ENCODE measurements at regions not wholly inside any gene's neighbourhood (a gene's known extent, or its start where the extent isn't known, plus 50 kb on each side); places are given as distances from the start of the nearest gene placed in this dataset.
"Not testable (repeated sequence)": the region's sequence is repeated elsewhere in the genome, so short reads cannot be mapped to it uniquely, and the experiment has no call there.

- not testable (repeated sequence) for DNase-seq (ENCODE audit: low spot score)
These were observed 248.3 kb downstream of the CDH7 start for GRCh38 chr18:65998971-65999700.

GRCh38 chr18:65995206-65995605, 244.4 kb downstream of the CDH7 start:
- no peak for DNase-seq (ENCODE audit: low spot score)

GRCh38 chr18:65994302-65994701, 243.5 kb downstream of the CDH7 start:
- DNase-seq (ENCODE audit: low spot score): no peak

GRCh38 chr18:65990944-65991708, 240.3 kb downstream of the CDH7 start:
- DNase-seq (ENCODE audit: low spot score): no peak

GRCh38 chr18:65990174-65990690, 239.4 kb downstream of the CDH7 start:
- DNase-seq (ENCODE audit: low spot score): no peak

- DNase-seq (ENCODE audit: low spot score): no peak
These were observed 238.2 kb downstream of the CDH7 start for GRCh38 chr18:65988972-65989371.

- no peak for DNase-seq (ENCODE audit: low spot score)
These were observed 237.6 kb downstream of the CDH7 start for GRCh38 chr18:65988386-65988785.

- no peak for DNase-seq (ENCODE audit: low spot score)
These were observed 232.9 kb downstream of the CDH7 start for GRCh38 chr18:65983750-65984149.

- no peak for DNase-seq (ENCODE audit: low spot score)
These were observed 224.7 kb downstream of the CDH7 start for GRCh38 chr18:65975536-65975935.

GRCh38 chr18:65974758-65975157, 223.9 kb downstream of the CDH7 start:
- no peak for DNase-seq (ENCODE audit: low spot score)

GRCh38 chr18:65968239-65969004, 217.6 kb downstream of the CDH7 start:
- DNase-seq (ENCODE audit: low spot score): no peak

GRCh38 chr18:65955747-65956146, 204.9 kb downstream of the CDH7 start:
- no peak for DNase-seq (ENCODE audit: low spot score)

GRCh38 chr18:65954372-65954771, 203.6 kb downstream of the CDH7 start:
- DNase-seq (ENCODE audit: low spot score): no peak

GRCh38 chr18:65946777-65947176, 196.0 kb downstream of the CDH7 start:
- DNase-seq (ENCODE audit: low spot score): no peak

- DNase-seq (ENCODE audit: low spot score): no peak
These were observed 192.5 kb downstream of the CDH7 start for GRCh38 chr18:65943268-65943667.

GRCh38 chr18:65942854-65943253, 192.0 kb downstream of the CDH7 start:
- DNase-seq (ENCODE audit: low spot score): no peak

- DNase-seq (ENCODE audit: low spot score): no peak
These were observed 191.3 kb downstream of the CDH7 start for GRCh38 chr18:65942104-65942503.

GRCh38 chr18:65941482-65941881, 190.7 kb downstream of the CDH7 start:
- no peak for DNase-seq (ENCODE audit: low spot score)

Measured in SW480 (cell line).